ENCODE measurements at regions not wholly inside any gene's neighbourhood (a gene's known extent, or its start where the extent isn't known, plus 50 kb on each side); places are given as distances from the start of the nearest gene placed in this dataset.

DNA sequence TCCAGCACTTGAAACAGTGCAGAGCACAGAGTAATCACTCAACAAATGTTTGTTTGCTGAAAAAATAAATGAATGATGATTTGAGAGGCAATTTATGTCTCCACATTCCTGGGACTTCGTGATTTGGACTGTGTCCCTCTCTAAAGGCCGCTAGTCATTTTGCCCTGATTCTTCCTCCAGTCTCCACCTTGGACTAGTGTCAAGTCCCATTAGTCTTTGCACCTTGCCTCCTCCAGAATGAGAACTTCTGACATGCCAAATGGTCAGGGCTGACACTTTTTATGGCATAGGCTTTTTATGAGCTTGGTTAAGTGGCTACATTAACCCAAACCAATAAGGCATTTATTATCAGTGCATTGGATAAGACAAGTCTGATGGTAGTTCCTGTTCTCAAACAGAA lies 65.1 kb upstream of the POF1B start:
- H3K4me3 ChIP-seq (replicated peaks; ENCODE audit: low read depth, low read length): no peak overlapping the region
- no peak for DNase-seq (ENCODE audit: extremely low read depth, low read depth)
- TF ChIP-seq, protein P1, sequence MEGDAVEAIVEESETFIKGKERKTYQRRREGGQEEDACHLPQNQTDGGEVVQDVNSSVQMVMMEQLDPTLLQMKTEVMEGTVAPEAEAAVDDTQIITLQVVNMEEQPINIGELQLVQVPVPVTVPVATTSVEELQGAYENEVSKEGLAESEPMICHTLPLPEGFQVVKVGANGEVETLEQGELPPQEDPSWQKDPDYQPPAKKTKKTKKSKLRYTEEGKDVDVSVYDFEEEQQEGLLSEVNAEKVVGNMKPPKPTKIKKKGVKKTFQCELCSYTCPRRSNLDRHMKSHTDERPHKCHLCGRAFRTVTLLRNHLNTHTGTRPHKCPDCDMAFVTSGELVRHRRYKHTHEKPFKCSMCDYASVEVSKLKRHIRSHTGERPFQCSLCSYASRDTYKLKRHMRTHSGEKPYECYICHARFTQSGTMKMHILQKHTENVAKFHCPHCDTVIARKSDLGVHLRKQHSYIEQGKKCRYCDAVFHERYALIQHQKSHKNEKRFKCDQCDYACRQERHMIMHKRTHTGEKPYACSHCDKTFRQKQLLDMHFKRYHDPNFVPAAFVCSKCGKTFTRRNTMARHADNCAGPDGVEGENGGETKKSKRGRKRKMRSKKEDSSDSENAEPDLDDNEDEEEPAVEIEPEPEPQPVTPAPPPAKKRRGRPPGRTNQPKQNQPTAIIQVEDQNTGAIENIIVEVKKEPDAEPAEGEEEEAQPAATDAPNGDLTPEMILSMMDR (IDR thresholded peaks at IDR 0.05; ENCODE audit: low read depth, low read length, missing control alignments): no peak
